ENCODE measurements at regions not wholly inside any gene's neighbourhood (a gene's known extent, or its start where the extent isn't known, plus 50 kb on each side); places are given as distances from the start of the nearest gene placed in this dataset.

GRCh38 chr5:167168971-167169370 is 1122.5 kb upstream of the WWC1 start:
- ATAC-seq, result no peak
- intact Hi-C loops (cut with DNase I), result no loop called here
- DNase-seq, result no peak

GRCh38 chr5:167171056-167171455 is 1120.4 kb upstream of the WWC1 start:
- intact Hi-C loops (cut with DNase I), result no loop called here

GRCh38 chr5:167177736-167178135 is 1113.7 kb upstream of the WWC1 start:
- ATAC-seq (no peak), DNase-seq (no peak)
- intact Hi-C loops (cut with DNase I), result no loop called here

More at GRCh38 chr5:167171056-167171455, 1120.4 kb upstream of the WWC1 start:
- ATAC-seq (no peak), DNase-seq (no peak)

- intact Hi-C loops (cut with DNase I), result no loop called here
- ATAC-seq (no peak), DNase-seq (no peak)
Measured at GRCh38 chr5:167180906-167181305, 1110.5 kb upstream of the WWC1 start.

GRCh38 chr5:167205881-167206280 is 1085.6 kb upstream of the WWC1 start:
- intact Hi-C loops (cut with DNase I), result no loop called here
- ATAC-seq, result no peak
- DNase-seq, result no peak

- peak in 1 of 2 donors; percentile 46 for ATAC-seq
- intact Hi-C loops (cut with DNase I), result no loop called here
- no peak for DNase-seq
Measured at GRCh38 chr5:167207081-167207480, 1084.4 kb upstream of the WWC1 start.

- intact Hi-C loops (cut with DNase I), result no loop called here
- DNase-seq (no peak), ATAC-seq (no peak)
Measured at GRCh38 chr5:167208911-167209310, 1082.5 kb upstream of the WWC1 start.

- intact Hi-C loops (cut with DNase I), result no loop called here
- DNase-seq (no peak), ATAC-seq (no peak)
Measured at GRCh38 chr5:167217097-167217743, 1074.2 kb upstream of the WWC1 start.

- DNase-seq (no peak), ATAC-seq (no peak)
- intact Hi-C loops (cut with DNase I), result no loop called here
Measured at GRCh38 chr5:167219298-167219697, 1072.1 kb upstream of the WWC1 start.

GRCh38 chr5:167226386-167226785 is 1065.1 kb upstream of the WWC1 start:
- intact Hi-C loops (cut with DNase I), result no loop called here
- no peak for DNase-seq
- no peak for ATAC-seq

- ATAC-seq, result no peak
- intact Hi-C loops (cut with DNase I), result no loop called here
- DNase-seq, result no peak
Measured at GRCh38 chr5:167228134-167228533, 1063.3 kb upstream of the WWC1 start.

- intact Hi-C loops (cut with DNase I), result no loop called here
- ATAC-seq, result no peak
- DNase-seq, result no peak
Measured at GRCh38 chr5:167229751-167230150, 1061.7 kb upstream of the WWC1 start.

GRCh38 chr5:167230414-167230813 is 1061.0 kb upstream of the WWC1 start:
- DNase-seq (no peak), ATAC-seq (no peak)
- intact Hi-C loops (cut with DNase I), result no loop called here

GRCh38 chr5:167232675-167233311 is 1058.7 kb upstream of the WWC1 start:
- ATAC-seq (no peak), DNase-seq (no peak)
- intact Hi-C loops (cut with DNase I), result no loop called here

GRCh38 chr5:167233507-167234220 is 1057.8 kb upstream of the WWC1 start:
- no peak for ATAC-seq
- no peak for DNase-seq
- intact Hi-C loops (cut with DNase I), result no loop called here

GRCh38 chr5:167241436-167242067 is 1049.9 kb upstream of the WWC1 start:
- no peak for ATAC-seq
- no peak for DNase-seq
- intact Hi-C loops (cut with DNase I), result no loop called here

- DNase-seq (no peak), ATAC-seq (no peak)
- intact Hi-C loops (cut with DNase I), result no loop called here
Measured at GRCh38 chr5:167242701-167243100, 1048.7 kb upstream of the WWC1 start.

- intact Hi-C loops (cut with DNase I), result no loop called here
- ATAC-seq (no peak), DNase-seq (no peak)
Measured at GRCh38 chr5:167243463-167243862, 1048.0 kb upstream of the WWC1 start.

- intact Hi-C loops (cut with DNase I), result no loop called here
- no peak for ATAC-seq
- no peak for DNase-seq
Measured at GRCh38 chr5:167244583-167244982, 1046.9 kb upstream of the WWC1 start.

GRCh38 chr5:167245868-167246267 is 1045.6 kb upstream of the WWC1 start:
- DNase-seq (no peak), ATAC-seq (no peak)
- intact Hi-C loops (cut with DNase I), result no loop called here

All from left cardiac atrium (tissue), 4 donors.